GM06990 (cell line): ENCODE measurements at regions not wholly inside any gene's neighbourhood (a gene's known extent, or its start where the extent isn't known, plus 50 kb on each side); places are given as distances from the start of the nearest gene placed in this dataset.

ENCODE experiments used
- DNase-seq: peaks from one replicate; pipeline ENCODE4 v3.0.0-alpha.2; 2011; ENCODE audit not compliant: insufficient read length; ENCODE audit errors: extremely low read depth
- H3K27me3 ChIP-seq: replicated peaks from 2 replicates; pipeline ENCODE4 v1.6.0; 2011; ENCODE audit warnings: low read length; ENCODE audit not compliant: control insufficient read depth, insufficient read depth
- H3K36me3 ChIP-seq: 2 replicates; pipeline ENCODE4 v1.5.1; 2011; ENCODE audit warnings: low read length; ENCODE audit not compliant: control insufficient read depth, insufficient read depth
- H3K4me3 ChIP-seq: replicated peaks from 2 replicates; pipeline ENCODE4 v1.5.1; 2011; ENCODE audit warnings: low read depth, mild to moderate bottlenecking, control low read depth, low read length
- CTCF ChIP-seq: IDR thresholded peaks from 2 replicates; pipeline ENCODE4 v1.5.1; 2011; ENCODE audit warnings: low read length, control low read depth, mild to moderate bottlenecking, inconsistent platforms; ENCODE audit not compliant: insufficient read depth, poor library complexity, severe bottlenecking

GRCh38 chr6:148602136-148602535, 144.7 kb upstream of the UST start:
- DNase-seq: no peak
- H3K27me3 ChIP-seq: no peaks in the 10 kb centered on the region
- no peak for TF ChIP-seq CTCF
- H3K4me3 ChIP-seq: no peak overlapping the region
- H3K36me3 ChIP-seq: no peaks in the 10 kb centered on the region

GRCh38 chr6:148608199-148608951, 138.5 kb upstream of the UST start:
- Histone ChIP-seq H3K36me3 (no peaks in the 10 kb centered on the region), H3K27me3 (no peaks in the 10 kb centered on the region), H3K4me3 (no peak overlapping the region)
- peak; percentile 67 for TF ChIP-seq CTCF
- DNase-seq: no peak

GRCh38 chr6:148611213-148611612, 135.6 kb upstream of the UST start:
- Histone ChIP-seq H3K27me3 (no peaks in the 10 kb centered on the region; the same call in 1 of the 2 replicates), H3K36me3 (no peaks in the 10 kb centered on the region), H3K4me3 (no peak overlapping the region)
- no peak for DNase-seq
- TF ChIP-seq CTCF: no peak

GRCh38 chr6:148612043-148612442, 134.8 kb upstream of the UST start:
- no peak for DNase-seq
- Histone ChIP-seq H3K27me3 (no peaks in the 10 kb centered on the region; the same call in 1 of the 2 replicates), H3K4me3 (no peak overlapping the region), H3K36me3 (no peaks in the 10 kb centered on the region)
- no peak for TF ChIP-seq CTCF

- no peaks in the 10 kb centered on the region; the same call in 1 of the 2 replicates for H3K27me3 ChIP-seq
- no peaks in the 10 kb centered on the region for H3K36me3 ChIP-seq
- DNase-seq: no peak
- TF ChIP-seq CTCF: no peak
- H3K4me3 ChIP-seq: no peak overlapping the region
Measured at GRCh38 chr6:148614602-148615001, 132.2 kb upstream of the UST start.
